HG03457 (cell line): ENCODE measurements at regions not wholly inside any gene's neighbourhood (a gene's known extent, or its start where the extent isn't known, plus 50 kb on each side); places are given as distances from the start of the nearest gene placed in this dataset.
"Not testable (repeated sequence)": the region's sequence is repeated elsewhere in the genome, so short reads cannot be mapped to it uniquely, and the experiment has no call there.

ENCODE experiments used
- ATAC-seq: cut with Tn5 transposase; IDR thresholded peaks from one replicate; pipeline ENCODE4 v1.9.1; 2021; ENCODE audit warnings: moderate number of reproducible peaks; ENCODE audit not compliant: unreplicated experiment

DNA sequence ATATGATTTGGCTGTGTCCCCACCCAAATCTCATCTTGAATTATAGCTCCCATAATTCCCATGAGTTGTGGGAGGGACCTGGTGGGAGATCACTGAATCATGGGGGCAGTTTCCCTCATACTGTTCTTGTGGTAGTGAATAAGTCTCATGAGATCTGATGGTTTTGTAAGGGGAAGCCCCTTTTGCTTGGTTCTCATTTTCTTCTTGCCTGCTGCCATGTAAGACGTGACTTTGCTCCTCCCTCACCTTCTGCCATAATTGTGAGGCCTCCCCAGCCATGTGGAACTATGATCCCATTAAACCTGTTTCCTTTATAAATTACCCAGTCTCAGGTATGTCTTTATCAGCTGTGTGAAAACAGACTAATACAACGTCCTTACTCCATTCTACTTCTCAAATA lies 108.5 kb upstream of the SCAF8 start:
- not testable (repeated sequence) for ATAC-seq

DNA sequence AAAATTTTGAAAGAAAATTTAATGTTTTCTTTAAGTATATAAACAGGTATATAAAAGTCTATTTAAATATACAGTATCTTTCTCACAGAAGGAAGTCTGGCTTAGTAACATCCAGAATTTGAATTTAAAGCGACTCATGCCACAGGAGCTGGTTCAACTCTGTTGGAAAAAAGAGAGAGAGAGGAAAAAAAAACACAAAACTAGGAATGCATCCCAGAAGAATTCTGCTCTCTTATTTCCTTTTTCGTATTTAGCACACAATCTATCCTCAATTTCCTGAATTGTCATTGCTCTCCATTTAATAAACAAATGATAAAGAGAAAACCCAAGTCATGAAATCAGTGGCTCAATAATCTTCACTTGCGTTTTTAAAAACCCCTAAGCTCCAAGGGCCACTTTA lies 107.5 kb upstream of the SCAF8 start:
- ATAC-seq: no peak

DNA sequence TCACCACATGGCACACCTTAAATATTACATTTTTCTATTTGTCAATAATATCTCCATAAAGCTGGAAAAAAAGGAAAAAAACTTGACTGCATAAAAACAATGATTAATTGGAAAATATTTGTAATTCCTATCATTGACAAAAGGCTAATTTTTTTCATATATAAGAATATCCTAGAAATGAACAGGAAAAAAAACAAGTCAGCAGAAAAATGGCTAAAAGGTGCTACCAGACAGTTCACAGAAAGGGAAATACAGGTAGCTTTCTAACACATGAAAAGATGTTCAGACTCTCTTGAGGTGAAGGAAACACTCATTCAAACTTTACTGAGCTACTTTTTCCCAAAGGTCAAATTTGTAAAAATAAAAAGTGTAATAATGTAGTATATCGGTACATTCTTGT lies 104.1 kb upstream of the SCAF8 start:
- ATAC-seq: no peak

DNA sequence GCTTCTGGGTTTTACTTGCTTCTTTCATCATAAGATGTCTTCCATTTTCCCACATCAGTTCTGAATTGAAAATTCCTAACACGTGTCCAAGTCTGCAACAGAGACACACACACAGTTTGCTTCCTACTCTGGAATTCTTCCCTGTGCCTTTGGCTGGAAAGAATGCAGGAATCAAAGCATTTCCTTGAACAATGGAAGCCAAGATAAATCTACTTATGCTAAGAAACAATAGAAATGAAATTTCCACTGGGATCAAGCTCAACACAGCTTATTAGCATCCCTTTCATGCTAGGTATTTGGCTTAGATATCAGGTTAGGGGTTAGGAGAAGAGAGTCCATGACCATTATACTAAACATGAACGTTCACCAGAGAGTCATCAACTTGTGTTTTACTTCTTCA lies 101.1 kb upstream of the SCAF8 start:
- ATAC-seq: no peak

DNA sequence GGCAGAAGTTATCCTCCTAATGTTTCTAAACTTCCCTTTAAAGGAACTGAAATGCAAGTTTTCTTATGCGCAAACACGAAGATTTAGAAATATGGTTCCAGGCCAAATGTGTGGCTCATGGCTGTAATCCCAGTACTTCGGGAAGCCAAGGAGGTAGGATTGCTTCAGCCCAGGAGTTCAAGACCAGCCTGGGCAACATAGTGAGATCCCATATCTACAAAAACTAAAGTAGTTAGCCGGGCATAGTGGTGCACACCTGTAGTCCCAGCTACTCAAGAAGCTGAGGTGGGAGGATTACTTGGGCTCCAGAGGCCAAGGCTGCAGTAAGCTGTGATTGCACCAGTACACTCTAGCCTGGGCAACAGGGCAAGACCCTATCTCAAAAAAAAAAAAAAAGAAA lies 95.8 kb upstream of the SCAF8 start:
- ATAC-seq: no peak

DNA sequence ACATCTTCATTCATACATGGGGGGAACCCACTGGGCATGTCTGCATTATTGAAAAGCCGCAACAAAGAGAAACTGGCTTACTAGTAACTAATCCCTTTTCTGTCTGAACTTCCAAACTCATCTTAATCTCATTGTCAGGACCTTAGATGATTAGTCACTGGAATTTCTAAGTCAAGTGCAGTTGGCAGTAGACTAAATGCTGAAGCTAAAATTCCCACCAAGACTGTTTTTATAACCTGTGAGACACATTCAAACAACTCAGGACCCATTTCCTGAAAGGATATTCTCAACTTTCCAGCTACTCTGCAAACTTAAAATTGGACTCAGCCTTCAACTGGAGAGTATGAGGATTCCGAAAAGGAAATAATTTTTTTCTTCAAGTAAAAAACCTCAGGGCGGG lies 94.8 kb upstream of the SCAF8 start:
- no peak for ATAC-seq

DNA sequence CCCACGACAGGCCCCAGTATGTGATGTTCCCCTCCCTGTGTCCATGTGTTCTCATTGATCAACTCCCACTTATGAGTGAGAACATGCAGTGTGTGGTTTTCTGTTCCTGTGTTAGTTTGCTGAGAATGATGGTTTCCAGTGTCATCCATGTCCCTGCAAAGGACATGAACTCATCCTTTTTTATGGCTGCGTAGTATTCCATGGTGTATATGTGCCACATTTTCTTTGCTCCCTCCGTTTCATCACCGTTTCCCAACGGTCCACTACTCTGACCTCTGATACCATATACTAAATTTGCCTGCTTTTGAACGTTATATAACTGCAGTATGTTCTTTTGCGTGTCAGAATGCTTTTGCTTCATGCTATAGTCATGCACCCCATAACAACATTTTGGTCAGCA lies 94.0 kb upstream of the SCAF8 start:
- ATAC-seq: not testable (repeated sequence)

DNA sequence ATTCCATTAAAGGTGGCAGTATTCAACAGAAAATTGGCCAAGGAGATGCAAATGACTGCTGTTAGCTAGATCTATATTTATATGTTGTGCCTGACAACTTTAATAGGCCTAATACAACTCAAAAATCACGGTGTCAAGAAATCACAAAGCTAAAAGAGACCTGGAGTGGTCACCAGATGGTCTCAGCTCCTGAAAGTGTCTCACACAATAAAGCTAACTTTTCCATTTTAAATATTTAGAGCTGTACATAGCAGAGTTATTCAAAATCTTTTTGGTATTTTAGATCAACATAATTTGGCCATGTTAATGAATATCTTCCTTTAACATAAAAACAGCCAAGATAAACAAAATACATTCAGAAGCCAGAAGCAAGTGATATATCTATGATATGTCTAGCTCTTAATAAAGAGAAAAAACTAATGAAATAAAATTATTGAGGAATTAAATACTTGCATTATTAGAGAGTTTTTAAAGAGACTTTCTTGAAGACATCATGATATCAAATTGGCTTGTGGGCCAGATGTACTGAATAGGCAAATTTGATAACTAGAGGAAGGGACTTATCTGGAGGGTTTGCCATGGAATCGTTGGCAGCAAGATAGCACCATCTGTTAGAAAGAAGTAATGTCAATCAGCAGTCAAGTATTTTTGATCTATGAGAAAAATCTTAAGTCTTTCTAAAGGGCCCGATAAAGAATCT lies 84.9 kb upstream of the SCAF8 start:
- ATAC-seq: no peak

DNA sequence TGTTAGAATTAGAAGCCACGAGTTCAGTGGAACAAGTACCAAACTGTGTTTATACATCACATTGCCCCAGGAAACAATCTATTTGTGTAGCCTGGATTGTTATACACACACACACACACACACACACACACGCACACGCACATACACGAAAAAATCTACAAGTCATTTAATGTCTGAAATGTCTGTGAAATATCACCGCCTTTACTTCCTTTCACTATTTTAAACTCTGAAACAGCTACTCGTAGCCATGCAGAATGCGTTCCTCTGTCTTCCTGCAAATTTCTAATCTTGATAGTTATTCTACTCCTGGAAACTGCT lies 84.4 kb upstream of the SCAF8 start:
- ATAC-seq: no peak

DNA sequence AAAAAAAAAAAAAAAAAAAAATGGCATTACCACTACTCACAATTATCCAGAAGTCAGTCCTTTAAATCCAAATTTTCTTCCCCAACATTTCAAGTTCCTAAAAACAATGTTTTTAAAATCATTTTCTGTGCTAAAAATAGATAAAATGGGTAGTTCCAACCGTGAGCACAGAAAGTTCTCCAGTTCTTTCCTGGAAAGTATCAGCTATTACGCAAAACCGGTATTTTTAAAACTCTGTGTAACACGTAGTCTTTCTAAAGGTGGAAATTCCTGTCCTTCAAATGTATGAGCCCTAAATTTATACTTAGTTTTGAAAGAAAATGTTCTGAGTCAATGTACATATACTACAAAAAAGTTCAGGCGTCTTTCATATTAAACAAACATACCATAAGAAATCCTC lies 83.5 kb upstream of the SCAF8 start:
- ATAC-seq: no peak

DNA sequence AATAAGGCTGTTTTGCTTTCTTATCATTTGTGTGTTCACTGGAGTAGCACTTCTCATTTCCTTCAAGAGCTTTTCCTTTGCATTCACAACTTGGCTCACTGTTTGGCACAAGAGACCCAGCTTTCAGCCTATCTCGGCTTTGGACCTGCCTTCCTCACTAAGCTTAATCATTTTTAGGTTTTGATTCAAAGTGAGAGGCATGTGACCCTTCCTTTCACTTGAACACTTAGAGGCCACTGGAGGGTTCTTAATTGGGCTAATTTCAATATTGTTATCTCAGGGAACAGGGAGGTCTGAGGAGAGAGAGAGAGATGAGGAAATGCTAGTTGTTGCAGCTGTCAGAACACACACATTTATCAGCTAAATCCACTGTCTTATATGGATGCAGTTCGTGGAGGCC lies 82.9 kb upstream of the SCAF8 start:
- ATAC-seq: no peak

DNA sequence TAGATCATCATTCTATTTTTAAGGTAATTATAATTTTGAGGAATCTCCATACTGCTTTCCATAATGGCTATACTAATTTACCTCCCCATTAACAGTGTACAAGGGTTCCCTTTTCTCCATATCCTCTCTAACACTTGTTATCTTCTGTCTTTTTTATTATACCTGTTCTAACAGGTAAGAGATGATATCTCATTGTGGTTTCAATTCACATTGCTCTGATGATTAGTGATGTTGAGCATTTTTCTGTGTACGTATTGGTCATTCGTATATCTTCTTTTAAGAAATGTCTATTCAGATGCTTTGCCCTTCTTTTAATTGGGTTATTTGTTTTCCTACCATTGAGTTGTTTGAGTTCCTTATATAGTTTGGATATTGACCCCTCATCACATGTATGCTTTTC lies 81.6 kb upstream of the SCAF8 start:
- no peak for ATAC-seq

DNA sequence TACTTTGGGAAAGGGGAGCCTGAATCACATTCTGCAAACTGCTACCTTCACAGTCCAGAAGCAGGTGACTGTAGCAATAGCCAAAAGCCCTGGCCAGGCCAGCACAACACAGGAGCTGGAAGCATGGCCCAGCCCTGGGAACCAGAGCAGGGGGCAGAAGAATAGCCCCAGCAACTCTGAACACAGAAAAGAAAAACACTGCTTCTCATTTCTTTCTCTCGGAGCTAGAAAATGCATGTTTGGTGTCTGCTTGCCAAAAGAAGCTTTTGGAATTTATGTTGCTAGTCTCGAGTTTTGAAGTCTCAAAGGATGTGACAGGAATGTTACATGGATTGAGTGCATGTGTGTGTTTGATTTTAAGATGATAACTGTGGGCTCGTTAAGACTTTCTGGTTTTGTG lies 79.8 kb upstream of the SCAF8 start:
- ATAC-seq: no peak

DNA sequence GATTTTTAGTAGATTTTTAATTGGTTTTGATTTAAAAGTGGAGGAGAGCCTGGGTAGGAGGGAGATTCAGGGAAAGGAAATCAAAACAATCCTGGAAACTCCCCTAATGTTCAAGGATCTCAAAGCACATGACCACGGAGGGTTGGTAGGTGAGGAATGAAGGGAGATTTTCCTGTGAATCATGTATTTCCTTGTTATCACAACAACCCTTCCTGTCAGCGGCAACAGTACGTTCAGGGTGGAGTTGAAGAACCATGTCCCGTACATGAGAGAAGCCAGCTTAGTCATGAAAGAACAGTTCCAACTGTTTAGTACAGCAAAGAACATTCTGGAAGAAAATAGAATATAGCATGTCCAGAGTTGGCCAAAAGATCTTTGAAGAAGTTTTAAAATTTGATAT lies 79.4 kb upstream of the SCAF8 start:
- no peak for ATAC-seq

DNA sequence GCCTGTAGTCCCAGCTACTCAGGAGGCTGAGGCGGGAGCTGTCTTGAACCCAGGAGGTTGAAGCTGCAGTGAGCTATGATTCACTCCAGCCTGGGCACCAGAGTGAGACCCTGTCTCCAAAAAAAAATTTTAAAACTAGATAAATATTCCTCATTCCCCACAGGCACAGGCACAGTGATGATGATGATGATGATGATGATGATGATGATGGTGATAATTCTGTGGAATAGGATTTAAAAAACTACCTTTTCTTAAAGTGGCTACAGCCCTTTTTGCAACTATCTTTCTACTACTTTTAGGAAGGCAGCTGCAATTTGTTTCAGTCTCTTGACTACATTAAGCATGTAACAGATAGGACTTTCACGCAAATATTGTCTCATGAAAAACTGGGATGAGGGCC lies 76.6 kb upstream of the SCAF8 start:
- no peak for ATAC-seq

DNA sequence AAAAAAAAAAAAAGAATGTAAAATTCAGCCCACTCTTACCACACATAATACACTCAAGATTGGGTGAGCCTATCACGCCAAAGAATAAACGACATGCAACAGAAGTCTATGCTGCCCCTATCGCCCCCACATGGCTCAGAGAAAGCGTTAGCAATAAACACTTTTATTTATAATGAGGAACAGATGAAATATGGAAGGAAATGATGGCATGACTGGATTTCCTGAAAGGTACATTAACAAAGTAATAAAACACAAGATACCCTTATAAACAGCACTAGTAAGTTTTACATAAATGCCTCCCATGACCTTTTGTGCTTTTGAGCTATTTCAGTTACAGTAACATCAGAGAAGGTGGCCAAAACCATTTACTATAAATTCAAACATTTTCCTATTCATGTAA lies 71.4 kb upstream of the SCAF8 start:
- no peak for ATAC-seq

DNA sequence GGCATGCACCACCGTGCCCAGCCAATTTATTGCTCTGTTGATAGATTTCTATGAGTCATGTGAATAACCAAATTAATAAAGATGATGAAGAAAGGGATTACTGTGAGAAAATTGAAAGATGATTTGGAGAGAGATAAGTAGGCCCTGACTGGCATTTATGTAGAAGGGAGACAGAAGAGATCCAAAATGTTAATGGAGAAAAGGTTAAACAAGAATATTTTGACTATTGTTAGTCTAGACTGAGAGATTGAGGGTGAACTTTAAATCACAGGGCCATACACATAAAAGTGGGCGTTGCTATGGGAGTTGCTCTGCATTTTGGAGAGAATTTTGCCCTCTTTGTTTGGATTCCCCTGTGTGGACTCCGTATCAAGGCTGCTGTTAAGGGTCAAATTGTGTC lies 68.9 kb upstream of the SCAF8 start:
- ATAC-seq: no peak

DNA sequence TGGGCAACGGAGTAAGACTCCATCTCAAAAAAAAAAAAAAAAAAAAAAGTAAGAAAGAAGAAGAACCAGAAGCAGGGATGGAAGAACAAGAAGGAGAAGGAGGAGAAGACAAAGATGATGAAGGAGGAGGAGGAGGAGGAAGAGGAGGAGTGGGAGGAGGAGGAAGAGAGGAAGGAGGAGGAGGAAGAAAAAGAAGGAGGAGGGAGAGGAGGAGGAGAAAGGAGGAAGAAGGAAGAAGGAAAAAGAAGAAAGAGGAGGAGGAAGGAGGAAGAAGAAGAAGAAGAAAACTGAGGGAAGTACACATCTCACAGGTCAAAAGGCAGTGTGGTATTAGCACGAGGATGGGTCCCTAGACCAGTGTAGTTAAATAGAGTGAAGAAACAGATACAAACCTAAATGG lies 65.1 kb upstream of the SCAF8 start:
- ATAC-seq: no peak

DNA sequence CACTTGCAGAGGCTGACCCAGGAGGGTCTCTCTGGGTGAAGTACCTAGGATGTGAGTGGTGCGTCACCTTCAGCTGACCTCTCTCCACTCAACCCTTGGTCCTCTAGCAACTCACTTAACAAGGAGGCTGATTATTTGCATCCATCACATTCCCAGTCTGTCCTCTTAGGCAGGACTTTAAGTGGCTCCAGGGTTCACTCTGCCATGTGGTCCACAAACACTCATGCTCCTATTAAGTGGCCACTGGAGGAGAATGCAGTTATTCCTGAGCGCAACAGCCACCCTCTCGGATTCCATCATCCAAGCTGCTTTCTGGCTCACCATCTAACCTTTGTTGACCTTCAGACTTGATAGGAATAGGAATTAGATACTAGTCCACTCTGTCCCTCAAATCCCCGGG lies 61.1 kb upstream of the SCAF8 start:
- no peak for ATAC-seq

DNA sequence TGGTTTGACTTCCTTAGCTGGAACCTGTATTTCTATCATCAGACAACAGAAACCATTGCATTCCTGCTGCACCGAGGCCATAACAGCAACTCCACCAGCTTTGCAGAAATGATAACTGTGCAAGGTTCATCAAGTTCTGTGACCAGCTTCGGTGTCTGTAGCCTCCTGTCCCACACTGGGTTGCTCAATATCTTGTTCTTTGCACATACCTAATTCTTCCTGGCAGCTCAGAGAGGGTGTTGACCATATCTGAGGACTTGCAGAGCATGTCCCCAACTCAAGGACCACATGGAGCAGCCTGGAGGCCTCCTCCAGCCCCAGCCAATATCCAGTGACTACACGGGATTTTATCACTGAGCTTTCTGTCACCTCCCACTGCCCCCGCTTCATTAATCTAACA lies 59.3 kb upstream of the SCAF8 start:
- ATAC-seq: no peak

DNA sequence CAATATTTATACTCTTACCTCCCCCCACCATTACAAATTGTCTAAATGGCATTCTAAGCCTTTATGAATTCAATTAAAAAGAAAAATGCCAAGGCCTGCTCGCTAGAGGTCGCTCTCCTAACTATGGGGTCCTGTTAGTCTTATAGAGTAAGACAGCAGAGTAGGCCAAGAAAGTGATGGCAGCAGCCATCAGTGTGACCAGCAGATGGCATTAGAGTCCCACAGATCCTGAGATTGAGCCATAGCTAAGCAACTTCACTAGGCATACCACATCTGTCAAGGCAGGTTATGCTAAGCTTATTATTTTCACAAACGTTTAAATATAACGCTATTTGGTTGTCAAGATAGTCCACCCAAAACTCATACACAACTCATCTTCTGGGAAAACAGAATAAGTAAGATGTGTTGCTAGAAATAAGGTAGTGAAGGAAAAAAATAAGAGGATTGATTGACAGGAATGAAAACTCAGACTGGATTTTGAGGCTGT lies 57.6 kb upstream of the SCAF8 start:
- ATAC-seq: peak; percentile 98

DNA sequence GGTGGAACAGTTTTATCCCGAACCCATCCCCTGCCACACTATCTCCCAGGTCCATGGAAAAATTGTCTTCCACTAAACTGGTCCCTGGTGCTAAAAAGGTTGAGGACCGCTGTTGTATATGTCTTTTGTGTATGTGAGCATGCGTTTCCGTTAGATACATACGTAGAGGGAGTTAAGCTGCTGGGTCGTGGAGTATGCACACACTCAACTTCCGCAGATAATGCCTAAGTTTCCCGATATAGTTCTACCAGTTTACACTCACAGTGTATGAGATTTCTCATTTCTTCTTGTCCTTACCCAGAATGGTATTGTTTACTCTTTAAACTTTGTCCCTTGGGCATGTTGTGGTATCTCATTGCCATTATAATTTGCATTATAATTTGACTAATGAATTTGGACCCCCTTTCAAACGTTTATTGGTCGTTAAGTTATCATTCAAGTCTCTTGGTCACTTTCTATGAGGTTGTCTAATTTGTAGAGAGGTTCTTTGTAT lies 50.5 kb upstream of the SCAF8 start:
- no peak for ATAC-seq
